SIG-M5 treated with dmso at 0.1 percent for 504 hours (cell line): ENCODE measurements at regions not wholly inside any gene's neighbourhood (a gene's known extent, or its start where the extent isn't known, plus 50 kb on each side); places are given as distances from the start of the nearest gene placed in this dataset.
A peak's percentile ranks its signal among the peaks of the same experiment; 100 is the strongest.

Experiments used
- DNase-seq: peaks from one replicate; lab custom pipeline; 2025; ENCODE audit not compliant: unreplicated experiment; lab: John Stamatoyannopoulos, UW

DNA sequence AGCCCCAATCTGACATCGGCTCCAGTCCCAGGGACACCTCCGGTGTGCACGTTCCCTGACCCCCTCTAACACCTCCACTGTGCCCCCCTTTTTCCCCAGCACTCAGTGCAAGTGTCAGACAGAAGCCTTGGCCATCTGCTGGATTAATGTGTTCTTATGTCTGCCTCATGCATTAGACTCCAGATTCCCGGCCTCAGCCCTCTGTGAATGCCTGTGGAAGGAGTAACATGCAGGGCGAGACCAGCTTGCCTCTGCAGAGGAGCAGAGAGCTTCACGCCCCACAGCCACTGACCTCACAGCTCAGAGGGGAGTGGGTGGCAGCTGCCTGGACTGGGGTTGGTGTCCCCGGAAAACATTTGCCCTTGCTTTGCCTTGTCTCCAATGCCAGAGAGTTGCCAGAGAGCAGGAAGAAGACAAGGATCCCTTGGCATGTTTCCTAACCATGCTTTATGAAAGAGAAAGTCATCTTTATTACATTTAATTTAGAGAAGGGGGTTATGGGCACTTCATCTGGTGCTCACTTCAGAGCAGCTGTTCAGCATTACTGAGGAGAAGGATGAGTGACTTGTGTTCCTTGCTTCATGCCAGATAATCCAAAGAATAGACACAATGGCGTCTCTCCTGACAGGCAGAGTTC, 91.6 kb upstream of the CXCL12 start:
- no peak for DNase-seq

GRCh38 chr10:44477046-44477425, 92.1 kb upstream of the CXCL12 start:
- DNase-seq, result no peak

GRCh38 chr10:44478040-44478439, 93.1 kb upstream of the CXCL12 start:
- no peak for DNase-seq

GRCh38 chr10:44478876-44479705, 94.2 kb upstream of the CXCL12 start:
- peak; percentile 14 for DNase-seq

DNA sequence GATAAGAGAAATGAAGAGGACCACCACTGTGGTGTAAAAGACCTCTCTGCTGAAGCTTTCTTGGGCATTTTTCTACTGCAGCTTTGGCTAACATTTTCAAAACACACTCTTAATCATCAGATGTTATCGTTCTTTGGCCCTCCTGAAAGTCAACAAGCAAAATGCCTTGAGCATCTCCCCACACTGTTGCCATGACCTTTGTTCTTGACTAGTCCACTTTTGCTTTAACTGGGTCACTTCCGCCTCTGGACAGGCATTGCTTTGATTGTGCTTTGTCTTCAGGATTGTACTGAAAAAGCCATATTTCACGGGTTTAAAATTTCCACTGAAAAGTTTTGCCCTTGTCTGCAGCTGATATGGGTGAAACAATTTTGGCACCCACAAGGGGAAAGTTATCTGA, 107.8 kb upstream of the CXCL12 start:
- no peak for DNase-seq

DNA sequence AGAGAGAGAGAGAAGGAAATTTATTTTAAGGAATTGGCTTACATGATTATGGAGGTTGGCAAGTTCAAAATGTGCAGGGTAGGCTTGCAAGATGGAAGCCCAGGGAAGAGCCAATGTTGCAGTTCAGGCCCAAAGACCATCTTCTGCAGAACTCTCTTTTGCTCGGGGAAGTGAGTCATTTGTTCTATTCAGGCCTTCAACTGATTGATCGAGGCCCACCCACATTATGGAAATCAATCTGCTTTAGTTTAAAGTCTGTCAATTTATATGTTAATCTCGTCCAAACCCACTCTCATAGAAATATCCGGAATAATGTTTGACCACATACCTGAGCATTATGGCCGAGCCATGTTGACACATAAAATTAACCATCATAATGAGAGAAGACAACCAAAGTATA, 113.3 kb upstream of the CXCL12 start:
- no peak for DNase-seq

DNA sequence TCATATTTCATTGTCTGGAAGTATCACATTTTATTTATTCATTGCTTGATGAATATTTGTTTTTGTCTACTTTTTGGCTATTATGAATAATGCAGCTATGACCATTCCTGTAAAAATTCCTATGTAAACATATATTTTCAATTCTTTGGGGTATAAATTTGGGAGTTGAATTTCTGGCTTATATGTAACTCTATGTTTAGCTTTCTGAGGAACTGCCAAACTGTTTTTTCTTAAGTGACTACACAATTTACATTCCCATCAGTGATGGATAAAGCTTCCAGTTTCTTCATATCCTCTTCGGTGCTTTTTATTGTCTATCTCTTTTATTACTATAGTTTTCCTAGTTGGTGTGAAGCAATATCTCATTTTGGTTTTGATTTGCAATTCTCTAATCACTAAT, 115.6 kb upstream of the CXCL12 start:
- no peak for DNase-seq

GRCh38 chr10:44506386-44506785, 121.5 kb upstream of the CXCL12 start:
- no peak for DNase-seq

DNA sequence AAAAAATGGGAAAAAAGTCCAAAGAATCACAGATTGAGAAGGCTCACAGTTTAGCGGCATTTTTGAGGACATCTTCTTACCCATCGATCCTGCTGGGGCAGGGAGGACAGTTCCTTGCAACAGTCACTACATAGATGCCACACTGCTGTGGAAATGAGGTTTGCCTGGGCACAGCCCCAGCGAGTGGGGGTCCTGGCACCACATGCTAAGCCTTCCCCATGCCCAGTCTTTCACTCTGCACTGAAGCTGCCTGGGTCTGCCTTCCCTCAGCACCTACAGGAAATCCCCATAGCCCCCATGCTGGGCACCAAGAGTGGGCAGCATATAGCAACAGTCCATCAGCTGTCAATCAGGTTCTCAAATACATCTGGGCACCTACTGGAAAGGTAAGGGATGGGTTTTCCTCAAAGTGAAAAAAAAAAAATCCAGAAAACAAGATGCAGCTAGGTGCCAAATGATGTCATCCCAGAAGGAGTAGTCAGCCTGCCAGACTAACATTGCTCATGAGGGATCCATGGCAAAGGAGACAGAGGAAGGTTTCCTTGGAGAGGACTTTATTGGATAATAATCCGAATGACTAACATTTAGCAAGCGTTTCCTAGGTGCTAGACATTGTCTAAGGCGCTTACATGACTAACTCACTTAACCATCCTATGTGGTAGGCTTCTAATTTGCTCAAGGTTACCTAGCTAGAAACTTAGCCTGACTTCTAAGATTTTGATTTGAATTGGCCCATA, 125.7 kb upstream of the CXCL12 start:
- DNase-seq, result no peak

- no peak for DNase-seq
Measured at GRCh38 chr10:44511166-44511565, 126.3 kb upstream of the CXCL12 start.

- no peak for DNase-seq
Measured at GRCh38 chr10:44511601-44512000, 126.7 kb upstream of the CXCL12 start.

GRCh38 chr10:44512431-44513022, 127.6 kb upstream of the CXCL12 start:
- no peak for DNase-seq

GRCh38 chr10:44513591-44513990, 128.7 kb upstream of the CXCL12 start:
- DNase-seq, result no peak

- no peak for DNase-seq
Measured at GRCh38 chr10:44516891-44517290, 132.0 kb upstream of the CXCL12 start.

DNA sequence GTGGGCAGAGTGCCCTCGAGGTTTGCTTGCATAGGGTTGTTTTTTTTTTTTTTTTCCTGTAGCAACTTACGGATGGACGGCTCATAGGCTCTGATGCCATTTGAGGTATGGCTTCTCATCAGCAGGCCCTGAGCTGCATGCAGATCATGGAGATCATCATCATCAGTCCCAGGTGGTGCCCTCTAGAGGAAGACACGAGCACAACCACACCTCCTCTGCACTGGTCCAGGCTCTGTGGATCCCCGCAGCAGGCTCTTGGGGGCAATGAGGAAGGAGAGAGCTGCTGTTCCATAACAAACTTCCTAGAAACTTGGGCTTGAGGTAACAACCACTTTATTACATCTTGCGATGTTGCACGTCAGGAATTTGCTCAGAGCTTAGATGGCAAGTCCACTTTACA, 132.7 kb upstream of the CXCL12 start:
- DNase-seq, result no peak

DNA sequence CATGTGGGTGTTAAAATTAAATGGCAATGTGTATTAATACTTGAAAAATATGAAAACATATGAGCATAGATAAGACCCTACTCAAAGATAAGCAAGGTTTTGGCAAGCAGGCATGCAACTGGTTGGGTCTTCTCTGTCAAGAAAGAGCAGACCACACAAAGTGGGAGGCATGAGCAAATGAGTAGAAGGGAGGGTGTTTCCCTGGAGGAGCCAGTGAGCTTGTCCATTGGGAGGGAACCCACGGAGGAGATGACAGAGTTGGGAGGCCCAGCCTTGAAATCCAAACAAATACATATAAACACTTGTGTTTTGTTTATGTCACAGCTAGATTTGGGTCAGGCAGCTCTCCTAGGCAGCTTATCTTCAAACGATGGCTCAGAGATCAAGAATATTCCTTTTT, 134.5 kb upstream of the CXCL12 start:
- DNase-seq, result no peak

DNA sequence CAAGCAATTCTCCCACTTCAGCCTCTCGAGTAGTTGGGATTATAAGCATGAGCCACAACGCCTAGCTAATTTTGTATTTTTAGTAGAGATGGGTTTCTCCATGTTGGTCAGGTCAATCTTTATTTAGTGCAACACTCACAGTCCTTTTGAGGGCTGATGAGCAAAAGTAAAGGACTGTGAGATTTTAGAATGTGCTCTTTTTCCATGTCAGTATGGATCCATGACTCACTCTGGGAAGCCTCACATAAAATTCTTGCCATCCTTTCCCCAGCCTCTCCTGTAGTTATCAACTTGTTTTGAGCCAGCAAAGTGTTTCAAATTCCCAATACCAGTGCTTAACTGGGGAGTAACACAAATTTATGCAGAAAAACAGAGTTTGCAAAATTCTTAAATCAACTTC, 135.8 kb upstream of the CXCL12 start:
- DNase-seq, result no peak

- no peak for DNase-seq
Measured at GRCh38 chr10:44539178-44539577, 154.3 kb upstream of the CXCL12 start.

GRCh38 chr10:44552726-44553125, 167.8 kb upstream of the CXCL12 start:
- no peak for DNase-seq

- DNase-seq, result no peak
Measured at GRCh38 chr10:44557596-44558191, 172.8 kb upstream of the CXCL12 start.

DNA sequence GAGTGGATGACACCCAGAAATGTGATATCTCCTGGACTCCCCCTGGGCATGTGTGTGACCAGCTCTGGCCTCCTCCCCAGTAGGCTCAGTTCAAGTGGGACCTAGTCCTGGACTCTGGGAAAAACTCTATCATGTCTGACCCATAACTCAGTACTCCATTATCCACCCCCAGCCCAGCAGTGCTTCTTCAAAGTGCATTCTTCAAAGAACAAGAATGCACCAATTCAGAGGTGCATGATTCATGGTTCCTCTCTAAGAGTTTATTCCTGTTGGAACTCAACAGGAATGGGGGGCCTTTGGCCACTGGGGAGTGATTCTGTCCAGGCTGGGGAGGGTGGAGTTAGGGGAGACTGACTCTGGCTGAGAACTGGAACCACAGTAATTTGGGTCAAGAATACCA, 173.6 kb upstream of the CXCL12 start:
- DNase-seq, result no peak
